ENCODE measurements at regions not wholly inside any gene's neighbourhood (a gene's known extent, or its start where the extent isn't known, plus 50 kb on each side); places are given as distances from the start of the nearest gene placed in this dataset.

GRCh38 chr5:67976891-67977601 lies 238.5 kb upstream of the PIK3R1 start:
- TF ChIP-seq CTCF (IDR thresholded peaks at IDR 0.05) (no peak), POLR2A (IDR thresholded peaks at IDR 0.05) (no peak)

All from uterus (tissue), 2 donors.